GM21825 (cell line): ENCODE measurements at regions not wholly inside any gene's neighbourhood (a gene's known extent, or its start where the extent isn't known, plus 50 kb on each side); places are given as distances from the start of the nearest gene placed in this dataset.
A peak's percentile ranks its signal among the peaks of the same experiment; 100 is the strongest.
"Not testable (repeated sequence)": the region's sequence is repeated elsewhere in the genome, so short reads cannot be mapped to it uniquely, and the experiment has no call there.

Experiments used
- ATAC-seq: cut with Tn5 transposase; IDR thresholded peaks from one replicate; pipeline ENCODE4 v1.9.1; 2021; ENCODE audit warnings: mild to moderate bottlenecking, moderate library complexity; ENCODE audit not compliant: unreplicated experiment

- no peak for ATAC-seq
Observed at GRCh38 chr5:77871946-77872345, 95.8 kb upstream of the TBCA start.

GRCh38 chr5:77871016-77871415 is 94.9 kb upstream of the TBCA start:
- no peak for ATAC-seq

- no peak for ATAC-seq
Observed at GRCh38 chr5:77869116-77869798, 93.1 kb upstream of the TBCA start.

- ATAC-seq = no peak
Observed at GRCh38 chr5:77867914-77868313, 91.8 kb upstream of the TBCA start.

- no peak for ATAC-seq
Observed at GRCh38 chr5:77867194-77867691, 91.1 kb upstream of the TBCA start.

GRCh38 chr5:77866198-77866597 is 90.1 kb upstream of the TBCA start:
- ATAC-seq = no peak

- ATAC-seq = no peak
Observed at GRCh38 chr5:77864997-77865396, 88.9 kb upstream of the TBCA start.

- ATAC-seq = no peak
Observed at GRCh38 chr5:77863181-77863580, 87.0 kb upstream of the TBCA start.

- no peak for ATAC-seq
Observed at GRCh38 chr5:77861576-77861975, 85.4 kb upstream of the TBCA start.

GRCh38 chr5:77859306-77859705 is 83.2 kb upstream of the TBCA start:
- no peak for ATAC-seq

GRCh38 chr5:77858678-77859077 is 82.5 kb upstream of the TBCA start:
- not testable (repeated sequence) for ATAC-seq

- ATAC-seq = no peak
Observed at GRCh38 chr5:77855369-77855768, 79.2 kb upstream of the TBCA start.

GRCh38 chr5:77853353-77853907 is 77.3 kb upstream of the TBCA start:
- ATAC-seq = no peak

GRCh38 chr5:77852514-77853352 is 76.6 kb upstream of the TBCA start:
- peak; percentile 68 for ATAC-seq

GRCh38 chr5:77852068-77852513 is 76.0 kb upstream of the TBCA start:
- ATAC-seq = no peak

- no peak for ATAC-seq
Observed at GRCh38 chr5:77851176-77852067, 75.3 kb upstream of the TBCA start.

- no peak for ATAC-seq
Observed at GRCh38 chr5:77850536-77851175, 74.5 kb upstream of the TBCA start.

- ATAC-seq = no peak
Observed at GRCh38 chr5:77849308-77849900, 73.3 kb upstream of the TBCA start.

- ATAC-seq = no peak
Observed at GRCh38 chr5:77847814-77848290, 71.7 kb upstream of the TBCA start.

- ATAC-seq = no peak
Observed at GRCh38 chr5:77847129-77847460, 71.0 kb upstream of the TBCA start.
